Neuronal stem cell (in vitro differentiated cells): ENCODE measurements at regions not wholly inside any gene's neighbourhood (a gene's known extent, or its start where the extent isn't known, plus 50 kb on each side); places are given as distances from the start of the nearest gene placed in this dataset.

Experiments used
- DNase-seq: peaks from one replicate; pipeline ENCODE4 v3.0.0-alpha.2; 2013; ENCODE audit warnings: low spot score
- H2AFZ ChIP-seq: one replicate; pipeline ENCODE4 v1.6.1; 2013; ENCODE audit warnings: mild to moderate bottlenecking, low read length, inconsistent platforms
- H2AK5ac ChIP-seq: 2 replicates; pipeline ENCODE4 v1.6.1; 2013; ENCODE audit warnings: low read depth, mild to moderate bottlenecking, inconsistent platforms, low read length, moderate library complexity, mixed read lengths
- H2BK120ac ChIP-seq: 2 replicates; pipeline ENCODE4 v1.6.1; 2013; ENCODE audit warnings: low read depth, mild to moderate bottlenecking, inconsistent platforms, low read length, moderate library complexity, mixed read lengths
- H2BK12ac ChIP-seq: one replicate; pipeline ENCODE4 v1.6.1; 2013; ENCODE audit warnings: low read length, inconsistent platforms
- H2BK15ac ChIP-seq: 2 replicates; pipeline ENCODE4 v1.6.1; 2013; ENCODE audit warnings: mild to moderate bottlenecking, low read length, inconsistent platforms, mixed read lengths
- H2BK5ac ChIP-seq: one replicate; pipeline ENCODE4 v1.6.1; 2013; ENCODE audit warnings: inconsistent platforms, mild to moderate bottlenecking, low read length, moderate library complexity
- H3K14ac ChIP-seq: one replicate; pipeline ENCODE4 v1.6.1; 2013; ENCODE audit warnings: low read length, inconsistent platforms
- H3K18ac ChIP-seq: 2 replicates; pipeline ENCODE4 v1.6.1; 2013; ENCODE audit warnings: low read length, inconsistent platforms
- H3K23ac ChIP-seq: 2 replicates; pipeline ENCODE4 v1.6.1; 2013; ENCODE audit warnings: low read depth, mild to moderate bottlenecking, mixed read lengths, low read length, inconsistent platforms; ENCODE audit not compliant: poor library complexity
- H3K27ac ChIP-seq: replicated peaks from 3 replicates; pipeline ENCODE4 v1.5.1; 2013; ENCODE audit warnings: low read length, inconsistent platforms
- H3K27me3 ChIP-seq, 3 experiments: 2 replicates each; pipeline ENCODE4 v1.6.1; 2013; ENCODE audit warnings: low read length in 3 of 3, mild to moderate bottlenecking in 2 of 3, inconsistent platforms in 1 of 3, low read depth in 1 of 3, mixed read lengths in 1 of 3, moderate library complexity in 1 of 3; ENCODE audit not compliant: control insufficient read depth in 3 of 3, insufficient read depth in 3 of 3
- H3K36me3 ChIP-seq, 2 donors: replicated peaks in 1 of 2; 2 replicates each; pipeline ENCODE4 v1.6.1; 2013; ENCODE audit warnings: low read length in 2 of 2; ENCODE audit not compliant: control insufficient read depth in 2 of 2, insufficient read depth in 2 of 2
- H3K4ac ChIP-seq: 2 replicates; pipeline ENCODE4 v1.6.1; 2013; ENCODE audit warnings: inconsistent platforms, mild to moderate bottlenecking, low read length, moderate library complexity
- H3K4me1 ChIP-seq, 2 donors: 1 replicate in 1 of 2; 2 replicates in 1 of 2; pipeline ENCODE4 v1.6.1; 2013; ENCODE audit warnings: low read length in 2 of 2, low read depth in 1 of 2; ENCODE audit not compliant: control insufficient read depth in 2 of 2, insufficient read depth in 1 of 2
- H3K4me2 ChIP-seq: one replicate; pipeline ENCODE4 v1.6.1; 2013; ENCODE audit warnings: mild to moderate bottlenecking, low read length, inconsistent platforms; ENCODE audit not compliant: insufficient read depth, poor library complexity, severe bottlenecking
- H3K4me3 ChIP-seq, 2 donors: 2 replicates each; pipeline ENCODE4 v1.5.1; 2013; ENCODE audit warnings: low read length in 2 of 2, mild to moderate bottlenecking in 2 of 2, inconsistent platforms in 1 of 2, moderate library complexity in 1 of 2
- H3K79me1 ChIP-seq: one replicate; pipeline ENCODE4 v1.6.1; 2013; ENCODE audit warnings: low read depth, mild to moderate bottlenecking, inconsistent platforms, low read length, moderate library complexity
- H3K9ac ChIP-seq: one replicate; pipeline ENCODE4 v1.6.1; 2013; ENCODE audit warnings: mild to moderate bottlenecking, low read depth, low read length, inconsistent platforms; ENCODE audit not compliant: poor library complexity
- H3K9me3 ChIP-seq, 2 donors: replicated peaks in 1 of 2; 2 replicates each; pipeline versions ENCODE3 to v1.6.1; 2013; ENCODE audit warnings: low read length in 2 of 2, mild to moderate bottlenecking in 2 of 2, inconsistent platforms in 1 of 2, low read depth in 1 of 2, mixed read lengths in 1 of 2, moderate library complexity in 1 of 2; ENCODE audit not compliant: control insufficient read depth in 2 of 2, insufficient read depth in 1 of 2
- H4K8ac ChIP-seq: one replicate; pipeline ENCODE4 v1.6.1; 2013; ENCODE audit warnings: low read depth, mild to moderate bottlenecking, inconsistent platforms, low read length, moderate library complexity
- H4K91ac ChIP-seq: one replicate; pipeline ENCODE4 v1.6.1; 2013; ENCODE audit warnings: low read length, low read depth, mild to moderate bottlenecking, inconsistent platforms; ENCODE audit not compliant: poor library complexity
- WGBS, 2 donors: extraction: QIAGEN DNeasy Blood & Tissue Kit; methylation state at CpG; one replicate each; pipeline ENCODE4 v1.1.7; 2013; ENCODE audit warnings: missing lambda C conversion rate in 2 of 2, mixed read lengths in 1 of 2; ENCODE audit not compliant: insufficient read length in 2 of 2, insufficient replicate concordance in 1 of 2; ENCODE audit errors: extremely low coverage in 2 of 2; 5-methylcytosine and 5-hydroxymethylcytosine counted together

- Histone ChIP-seq H4K91ac (no peak overlapping the region), H2BK120ac (no peak overlapping the region), H3K27me3 (no peaks in the 10 kb centered on the region), H2BK15ac (no peak overlapping the region), H3K4me1 (no peaks in the 10 kb centered on the region), H3K4ac (no peak overlapping the region), H3K9ac (no peak overlapping the region), H2BK5ac (no peak overlapping the region), H3K4me2 (no peak overlapping the region), H2BK12ac (no peak overlapping the region), H2AFZ (no peak overlapping the region), H3K18ac (no peak overlapping the region), H3K27ac (no peak overlapping the region), H3K23ac (no peak overlapping the region), H3K36me3 (no peaks in the 10 kb centered on the region), H2AK5ac (no peak overlapping the region), H4K8ac (no peak overlapping the region), H3K9me3 (no peaks in the 10 kb centered on the region), H3K4me3 (no peak overlapping the region), H3K79me1 (no peaks in the 10 kb centered on the region), H3K14ac (no peak overlapping the region)
- no peak for DNase-seq
- no CpG with 5 or more reads among the region's 1 CpG for WGBS, 2 donors
These were observed 205.4 kb upstream of the PTPRD start for GRCh38 chr9:10818206-10818605.

GRCh38 chr9:10835791-10836463 is 223.1 kb upstream of the PTPRD start:
- Histone ChIP-seq H2AFZ (no peak overlapping the region), H3K4me1 (no peaks in the 10 kb centered on the region), H3K4ac (no peak overlapping the region), H4K91ac (no peak overlapping the region), H3K9me3 (no peaks in the 10 kb centered on the region), H3K14ac (no peak overlapping the region), H2BK120ac (no peak overlapping the region), H3K18ac (peak overlapping the region; percentile 35), H3K4me2 (no peak overlapping the region), H3K27me3 (no peaks in the 10 kb centered on the region), H3K4me3 (peak overlapping the region in 1 of 2 donors; percentile 3), H3K36me3 (no peaks in the 10 kb centered on the region), H2BK15ac (no peak overlapping the region), H2BK12ac (no peak overlapping the region), H3K79me1 (no peaks in the 10 kb centered on the region), H4K8ac (no peak overlapping the region), H2BK5ac (no peak overlapping the region), H3K23ac (no peak overlapping the region), H3K9ac (no peak overlapping the region), H2AK5ac (no peak overlapping the region), H3K27ac (no peak overlapping the region)
- WGBS, 2 donors = no CpG with 5 or more reads among the region's 22 CpGs
- DNase-seq = no peak

GRCh38 chr9:10843151-10843550 is 230.3 kb upstream of the PTPRD start:
- DNase-seq = no peak
- H4K91ac ChIP-seq = no peak overlapping the region
- H3K4ac ChIP-seq = no peak overlapping the region
- H3K9me3 ChIP-seq = no peaks in the 10 kb centered on the region
- H3K27me3 ChIP-seq = no peaks in the 10 kb centered on the region
- no peak overlapping the region for H2BK5ac ChIP-seq
- no peak overlapping the region for H3K4me3 ChIP-seq
- no peak overlapping the region for H3K27ac ChIP-seq
- H3K4me2 ChIP-seq = no peak overlapping the region
- H3K79me1 ChIP-seq = no peaks in the 10 kb centered on the region
- H3K9ac ChIP-seq = no peak overlapping the region
- no peak overlapping the region for H4K8ac ChIP-seq
- H3K4me1 ChIP-seq = no peaks in the 10 kb centered on the region
- H3K23ac ChIP-seq = no peak overlapping the region
- H3K18ac ChIP-seq = no peak overlapping the region
- no peak overlapping the region for H3K14ac ChIP-seq
- H2BK12ac ChIP-seq = no peak overlapping the region
- no peak overlapping the region for H2BK120ac ChIP-seq
- H3K36me3 ChIP-seq = no peaks in the 10 kb centered on the region
- no peak overlapping the region for H2AK5ac ChIP-seq
- no peak overlapping the region for H2BK15ac ChIP-seq
- H2AFZ ChIP-seq = no peak overlapping the region
- WGBS, 2 donors = no CpG with 5 or more reads among the region's 3 CpGs

GRCh38 chr9:10855847-10856246 is 243.0 kb upstream of the PTPRD start:
- no peak overlapping the region for H3K4ac ChIP-seq
- H3K18ac ChIP-seq = no peak overlapping the region
- no peaks in the 10 kb centered on the region for H3K36me3 ChIP-seq
- DNase-seq = peak; percentile 9
- H2AFZ ChIP-seq = no peak overlapping the region
- H3K27me3 ChIP-seq = no peaks in the 10 kb centered on the region
- H2AK5ac ChIP-seq = no peak overlapping the region
- H2BK15ac ChIP-seq = no peak overlapping the region
- H2BK120ac ChIP-seq = no peak overlapping the region
- no peak overlapping the region for H2BK12ac ChIP-seq
- WGBS, 2 donors = no CpG with 5 or more reads among the region's 1 CpG
- no peak overlapping the region for H3K9ac ChIP-seq
- no peak overlapping the region for H3K4me2 ChIP-seq
- H4K91ac ChIP-seq = no peak overlapping the region
- H3K4me1 ChIP-seq = no peaks in the 10 kb centered on the region
- no peak overlapping the region for H4K8ac ChIP-seq
- H3K4me3 ChIP-seq = no peak overlapping the region
- H3K79me1 ChIP-seq = no peaks in the 10 kb centered on the region
- H3K23ac ChIP-seq = no peak overlapping the region
- H3K9me3 ChIP-seq = no peaks in the 10 kb centered on the region
- no peak overlapping the region for H3K27ac ChIP-seq
- no peak overlapping the region for H3K14ac ChIP-seq
- no peak overlapping the region for H2BK5ac ChIP-seq
